OCI-LY3 (cell line): ENCODE measurements at regions not wholly inside any gene's neighbourhood (a gene's known extent, or its start where the extent isn't known, plus 50 kb on each side); places are given as distances from the start of the nearest gene placed in this dataset.

Experiments
- H2AFZ ChIP-seq: fragments of 200-600, 300-600 bp; shearing (Covaris generic); 2 replicates; pipeline ENCODE4 v1.6.0; 2014; ENCODE audit warnings: antibody characterized with exemption, low read depth, low read length
- H3K27ac ChIP-seq: fragments of 200-600, 300-600 bp; sonication (generic); 2 replicates; pipeline ENCODE4 v1.5.1; 2014; ENCODE audit warnings: mild to moderate bottlenecking, low read length, moderate library complexity, mixed read lengths
- H3K27me3 ChIP-seq: fragments of 200-600, 300-600 bp; sonication (generic); 2 replicates; pipeline ENCODE4 v1.6.1; 2014; ENCODE audit warnings: low read depth, low read length, mixed read lengths
- H3K36me3 ChIP-seq: fragments of 200-600, 300-600 bp; sonication (generic); replicated peaks from 2 replicates; pipeline ENCODE3; 2014; ENCODE audit warnings: low read depth, low read length, mixed read lengths
- H3K4me1 ChIP-seq: fragments of 300-600, 200-600 bp; sonication (generic); 2 replicates; pipeline ENCODE4 v1.6.1; 2014; ENCODE audit warnings: low read length, mixed read lengths
- H3K4me2 ChIP-seq: fragments of 200-600, 300-600 bp; sonication (generic); 2 replicates; pipeline ENCODE4 v1.6.1; 2014; ENCODE audit warnings: low read length, mixed read lengths
- H3K4me3 ChIP-seq: fragments of 300-600, 200-600 bp; sonication (generic); 2 replicates; pipeline ENCODE4 v1.5.1; 2014; ENCODE audit warnings: antibody characterized with exemption, mild to moderate bottlenecking, low read length, moderate library complexity
- H3K79me2 ChIP-seq: fragments of 300-600, 200-600 bp; shearing (Covaris generic); 2 replicates; pipeline ENCODE4 v1.6.1; 2014; ENCODE audit warnings: mild to moderate bottlenecking, low read length, mixed read lengths
- H3K9ac ChIP-seq: fragments of 300-600, 200-600 bp; shearing (Covaris generic); 2 replicates; pipeline ENCODE4 v1.6.0; 2014; ENCODE audit warnings: mild to moderate bottlenecking, low read length, moderate library complexity
- H3K9me3 ChIP-seq: fragments of 200-600, 300-600 bp; shearing (Covaris generic); 2 replicates; pipeline ENCODE4 v1.6.1; 2014; ENCODE audit warnings: low read length, mixed read lengths; ENCODE audit not compliant: insufficient read depth
- H4K20me1 ChIP-seq: fragments of 200-600, 300-600 bp; sonication (generic); 2 replicates; pipeline ENCODE4 v1.6.1; 2016; ENCODE audit warnings: low read length, mixed read lengths; ENCODE audit not compliant: insufficient read depth
- CTCF ChIP-seq: fragments of 200-600, 300-600 bp; sonication (generic); IDR thresholded peaks from 2 replicates; pipeline ENCODE4 v1.5.1; 2014; ENCODE audit warnings: antibody characterized with exemption, low read length, low read depth
- EZH2phosphoT487 ChIP-seq: fragments of 200-600 bp; shearing (Covaris generic); IDR thresholded peaks from 2 replicates; pipeline ENCODE4 v1.6.1; 2018; ENCODE audit warnings: antibody characterized with exemption, mixed run types, low read depth

DNA sequence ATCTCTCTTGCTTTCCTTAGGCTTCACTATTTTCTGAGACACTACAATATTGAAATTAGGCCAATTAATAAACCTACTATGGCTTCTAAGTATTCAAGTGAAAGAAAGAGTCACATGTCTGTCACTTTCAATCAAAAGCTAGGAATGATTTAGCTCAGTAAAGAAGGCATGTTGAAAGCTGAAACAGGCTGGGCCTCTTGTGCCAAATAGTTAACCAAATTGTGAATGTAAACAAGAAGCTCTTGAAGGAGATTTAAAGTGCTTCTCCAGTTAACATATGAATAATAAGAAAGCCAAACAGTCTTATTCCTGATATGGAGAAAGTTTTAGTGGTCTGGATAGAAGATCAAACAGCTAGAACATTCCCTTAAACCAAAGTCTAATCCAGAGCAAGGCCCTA is 236.3 kb downstream of the OTOR start:
- H3K4me2 ChIP-seq = no peak overlapping the region
- no peaks in the 10 kb centered on the region for H4K20me1 ChIP-seq
- no peak overlapping the region for H3K4me3 ChIP-seq
- no peaks in the 10 kb centered on the region for H3K36me3 ChIP-seq
- H2AFZ ChIP-seq = no peak overlapping the region
- H3K4me1 ChIP-seq = no peaks in the 10 kb centered on the region
- TF ChIP-seq CTCF (no peak), EZH2phosphoT487 (no peak)
- H3K9me3 ChIP-seq = no peaks in the 10 kb centered on the region
- no peak overlapping the region for H3K9ac ChIP-seq
- H3K79me2 ChIP-seq = no peaks in the 10 kb centered on the region
- peaks cover 11% of the 10 kb centered on the region for H3K27me3 ChIP-seq
- H3K27ac ChIP-seq = no peak overlapping the region

DNA sequence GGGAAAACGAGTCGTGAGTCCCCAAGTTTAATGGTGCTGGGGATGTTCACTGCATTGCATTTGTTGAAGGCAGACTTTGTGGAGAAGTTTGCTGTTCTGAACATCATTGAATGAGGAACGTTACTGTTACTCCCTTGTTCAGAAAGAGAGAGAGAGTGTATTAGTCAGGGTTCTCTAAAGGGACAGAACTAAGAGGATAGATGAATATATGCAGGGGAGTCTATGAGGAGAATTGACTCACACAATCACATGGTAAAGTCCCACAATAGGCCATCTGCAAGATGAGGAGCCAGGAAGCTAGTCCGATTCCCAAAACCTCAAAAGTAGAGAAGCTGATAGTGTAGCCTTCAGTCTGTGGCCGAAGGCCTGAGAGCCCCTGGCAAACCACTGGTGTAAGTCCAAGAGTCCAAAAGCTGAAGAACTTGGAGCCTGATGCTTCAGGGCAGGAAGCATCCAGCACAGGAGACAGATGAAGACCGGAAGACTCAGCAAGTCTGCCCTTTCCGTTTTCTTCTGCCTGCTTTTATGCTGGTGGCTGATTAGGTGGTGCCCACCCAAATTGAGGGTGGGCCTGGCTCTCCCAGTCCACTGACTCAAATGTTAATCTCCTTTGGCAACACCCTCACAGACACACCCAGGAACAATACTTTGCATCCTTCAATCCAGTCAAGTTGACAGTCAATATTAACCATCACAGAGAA is 223.5 kb upstream of the PCSK2 start:
- Histone ChIP-seq H3K9me3 (no peaks in the 10 kb centered on the region), H3K4me1 (no peaks in the 10 kb centered on the region), H3K27me3 (peaks cover 27% of the 10 kb centered on the region), H3K4me2 (no peak overlapping the region), H4K20me1 (no peaks in the 10 kb centered on the region), H3K4me3 (no peak overlapping the region), H3K79me2 (no peaks in the 10 kb centered on the region), H3K9ac (no peak overlapping the region), H3K36me3 (no peaks in the 10 kb centered on the region), H3K27ac (no peak overlapping the region), H2AFZ (no peak overlapping the region)
- TF ChIP-seq CTCF = no peak
- TF ChIP-seq EZH2phosphoT487 = no peak

DNA sequence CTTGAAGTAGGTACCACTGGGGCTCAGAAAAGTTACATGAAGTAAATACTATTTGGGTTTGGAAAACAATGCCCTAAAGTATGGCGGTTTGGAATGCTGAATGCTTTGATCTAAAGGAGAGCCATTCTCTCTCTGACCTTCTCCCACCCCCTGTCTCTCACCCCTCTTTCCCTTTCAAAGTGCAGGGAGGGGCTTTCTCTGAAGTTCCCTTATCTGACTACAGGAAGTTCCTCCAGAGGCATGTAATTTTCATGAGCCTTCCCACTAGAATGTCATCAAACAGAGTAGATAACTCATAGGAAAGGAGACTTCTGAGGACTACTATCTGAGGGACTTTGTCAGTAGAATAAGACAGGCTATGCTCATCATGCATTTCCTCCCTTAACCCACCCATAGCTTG is 216.7 kb upstream of the PCSK2 start:
- Histone ChIP-seq H3K9me3 (no peaks in the 10 kb centered on the region), H3K27me3 (peaks cover 11% of the 10 kb centered on the region), H3K36me3 (no peaks in the 10 kb centered on the region), H3K4me3 (no peak overlapping the region), H3K4me1 (0 out of 2 replicates have a peak, but pooled peaks cover 4% of the 10 kb centered on the region), H3K79me2 (no peaks in the 10 kb centered on the region), H4K20me1 (no peaks in the 10 kb centered on the region), H3K4me2 (no peak overlapping the region), H3K27ac (no peak overlapping the region), H2AFZ (no peak overlapping the region), H3K9ac (no peak overlapping the region)
- no peak for TF ChIP-seq CTCF
- TF ChIP-seq EZH2phosphoT487 = no peak

DNA sequence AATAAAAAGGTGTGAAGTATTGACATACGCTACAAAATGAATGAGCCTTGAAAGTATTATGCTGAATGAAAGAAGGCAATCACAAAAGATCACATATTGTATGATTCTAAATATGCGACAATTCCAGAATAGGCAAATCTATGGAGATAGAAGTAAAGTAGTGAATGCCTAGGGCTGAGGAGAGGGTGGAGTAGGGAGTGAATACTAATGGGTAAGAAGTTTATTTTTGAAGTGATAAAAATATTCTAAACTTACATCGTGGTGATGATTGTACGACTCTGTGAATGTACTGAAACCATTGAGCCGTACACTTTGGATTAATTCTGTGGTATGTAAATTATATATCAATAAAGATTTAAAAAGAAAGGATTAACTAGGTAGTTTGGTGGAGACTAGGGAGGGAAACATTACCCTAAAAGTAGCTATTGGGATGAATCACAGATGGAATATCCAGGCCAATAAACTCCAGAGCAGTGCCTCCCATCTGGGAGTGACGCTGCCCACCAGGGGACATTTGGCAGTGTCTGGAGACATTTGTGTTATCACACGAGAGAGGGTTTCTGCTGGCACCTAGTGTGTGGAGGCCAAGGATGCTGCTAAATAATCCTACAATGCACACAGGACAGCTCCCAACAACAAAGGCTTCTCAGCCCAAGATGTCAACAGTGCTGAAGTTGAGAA is 214.2 kb upstream of the PCSK2 start:
- Histone ChIP-seq H2AFZ (no peak overlapping the region), H3K9ac (no peak overlapping the region), H3K4me3 (no peak overlapping the region), H4K20me1 (no peaks in the 10 kb centered on the region), H3K36me3 (no peaks in the 10 kb centered on the region), H3K27me3 (peaks cover 3% of the 10 kb centered on the region; the same call in 1 of the 2 replicates), H3K27ac (no peak overlapping the region), H3K9me3 (no peaks in the 10 kb centered on the region), H3K79me2 (no peaks in the 10 kb centered on the region), H3K4me1 (0 out of 2 replicates have a peak, but pooled peaks cover 4% of the 10 kb centered on the region), H3K4me2 (no peak overlapping the region)
- TF ChIP-seq CTCF (no peak), EZH2phosphoT487 (no peak)
